Loucy (cell line): ENCODE measurements at regions not wholly inside any gene's neighbourhood (a gene's known extent, or its start where the extent isn't known, plus 50 kb on each side); places are given as distances from the start of the nearest gene placed in this dataset.

ENCODE experiments used
- EZH2phosphoT487 ChIP-seq: fragments of 200-600 bp; IDR thresholded peaks from 2 replicates; pipeline ENCODE4 v1.6.1; 2018; ENCODE audit warnings: antibody characterized with exemption, mild to moderate bottlenecking, moderate library complexity, borderline replicate concordance
- TF ChIP-seq, protein P1 (sequence below): fragments of 200-600 bp; sonication (generic); conservative IDR thresholded peaks from 2 replicates; pipeline ENCODE4 v1.5.1; 2014; ENCODE audit warnings: mild to moderate bottlenecking, antibody characterized with exemption, low read length

DNA sequence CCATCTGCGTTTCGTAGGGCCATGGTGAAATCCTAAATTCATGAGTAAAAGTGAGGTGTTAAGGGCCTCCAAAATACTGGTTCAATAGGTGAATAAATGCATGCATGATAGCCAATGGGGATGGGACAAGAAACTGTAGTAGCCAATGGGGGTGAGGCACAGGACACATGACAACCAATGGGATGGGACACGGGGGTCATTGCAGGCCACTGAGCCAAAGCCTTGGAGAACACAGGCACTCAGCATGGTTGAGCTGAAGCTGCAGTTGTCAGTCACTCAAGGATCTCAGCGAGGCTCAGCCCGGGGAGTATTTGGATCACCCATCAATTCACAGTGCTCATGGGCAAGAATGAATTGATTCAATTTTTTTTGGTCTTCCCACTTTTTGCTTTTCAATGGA lies 156.5 kb downstream of the ACTR3 start:
- TF ChIP-seq, protein P1, sequence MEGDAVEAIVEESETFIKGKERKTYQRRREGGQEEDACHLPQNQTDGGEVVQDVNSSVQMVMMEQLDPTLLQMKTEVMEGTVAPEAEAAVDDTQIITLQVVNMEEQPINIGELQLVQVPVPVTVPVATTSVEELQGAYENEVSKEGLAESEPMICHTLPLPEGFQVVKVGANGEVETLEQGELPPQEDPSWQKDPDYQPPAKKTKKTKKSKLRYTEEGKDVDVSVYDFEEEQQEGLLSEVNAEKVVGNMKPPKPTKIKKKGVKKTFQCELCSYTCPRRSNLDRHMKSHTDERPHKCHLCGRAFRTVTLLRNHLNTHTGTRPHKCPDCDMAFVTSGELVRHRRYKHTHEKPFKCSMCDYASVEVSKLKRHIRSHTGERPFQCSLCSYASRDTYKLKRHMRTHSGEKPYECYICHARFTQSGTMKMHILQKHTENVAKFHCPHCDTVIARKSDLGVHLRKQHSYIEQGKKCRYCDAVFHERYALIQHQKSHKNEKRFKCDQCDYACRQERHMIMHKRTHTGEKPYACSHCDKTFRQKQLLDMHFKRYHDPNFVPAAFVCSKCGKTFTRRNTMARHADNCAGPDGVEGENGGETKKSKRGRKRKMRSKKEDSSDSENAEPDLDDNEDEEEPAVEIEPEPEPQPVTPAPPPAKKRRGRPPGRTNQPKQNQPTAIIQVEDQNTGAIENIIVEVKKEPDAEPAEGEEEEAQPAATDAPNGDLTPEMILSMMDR = no peak
- TF ChIP-seq EZH2phosphoT487 = no peak
